Activated CD4-positive, CD25-positive, alpha-beta regulatory T cell treated with anti-CD3 and anti-CD28 coated beads, Interleukin-2, amount 50 U/mL, for 16 hours (primary cell): ENCODE measurements at regions not wholly inside any gene's neighbourhood (a gene's known extent, or its start where the extent isn't known, plus 50 kb on each side); places are given as distances from the start of the nearest gene placed in this dataset.

ENCODE experiments used
- DNase-seq: peaks from one replicate; pipeline ENCODE4 v3.0.0-alpha.2; 2020; ENCODE audit warnings: low read depth, low spot score

DNA sequence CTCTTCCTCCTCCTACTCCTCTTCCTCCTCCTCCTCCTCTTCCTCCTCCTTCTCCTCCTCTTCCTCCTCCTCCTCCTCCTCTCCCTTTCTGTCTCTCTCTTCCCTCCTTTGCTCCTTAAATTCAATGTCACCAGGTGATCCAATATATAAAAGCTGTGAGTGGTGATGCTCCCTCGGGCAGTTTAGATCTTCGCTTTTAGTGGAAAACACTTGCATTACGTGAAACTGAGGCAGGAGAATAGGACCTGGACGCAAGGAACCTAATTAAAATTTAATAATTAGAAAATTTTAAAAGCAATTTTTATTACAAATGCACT, 279.7 kb downstream of the XXYLT1 start:
- DNase-seq, result no peak

GRCh38 chr3:194993896-194994295, 277.1 kb downstream of the XXYLT1 start:
- no peak for DNase-seq

DNA sequence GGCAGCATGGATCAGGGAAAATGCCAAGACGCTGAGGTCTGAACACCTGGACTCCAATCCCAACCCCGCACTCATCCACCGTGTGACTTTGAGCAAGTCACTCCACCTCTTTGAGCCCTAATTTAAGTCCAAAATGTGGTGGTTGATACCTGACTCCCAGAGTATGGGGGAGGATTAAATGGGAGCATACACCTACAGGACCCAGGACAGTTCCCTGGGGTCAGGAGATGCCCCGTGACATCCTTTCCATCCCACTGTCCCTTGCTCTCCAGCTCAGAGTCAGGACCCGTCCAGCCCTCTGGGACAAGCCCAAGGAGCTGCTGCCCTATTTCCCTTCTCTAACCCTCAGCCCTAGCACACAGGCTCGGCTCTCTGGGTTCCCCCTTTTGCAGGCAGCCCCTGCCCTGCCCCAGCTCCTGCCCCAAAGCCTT, 276.4 kb downstream of the XXYLT1 start:
- DNase-seq, result no peak

- DNase-seq, result no peak
These were observed 275.6 kb downstream of the XXYLT1 start for GRCh38 chr3:194995334-194995733.

- no peak for DNase-seq
These were observed 275.0 kb downstream of the XXYLT1 start for GRCh38 chr3:194995922-194996321.

GRCh38 chr3:194996746-194997145, 274.2 kb downstream of the XXYLT1 start:
- no peak for DNase-seq

DNA sequence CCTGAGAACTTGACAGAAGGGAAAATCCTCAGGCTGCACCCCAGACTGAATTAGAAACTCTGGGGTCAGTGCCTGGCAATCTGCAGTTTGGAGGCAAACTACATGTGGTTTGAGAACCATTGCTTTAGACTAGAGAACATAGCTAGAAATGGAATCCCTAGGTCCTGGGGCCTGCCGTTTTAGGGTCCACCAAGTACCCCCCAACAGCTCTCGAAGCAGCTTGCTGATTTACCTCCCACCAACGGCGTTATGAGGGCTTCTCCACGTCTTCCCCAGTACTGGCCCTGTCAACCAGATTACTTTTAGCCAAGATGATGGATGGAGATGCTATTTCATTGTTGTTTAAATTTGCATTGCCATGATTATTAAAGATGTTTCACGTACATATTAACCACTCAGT, 272.5 kb downstream of the XXYLT1 start:
- DNase-seq, result no peak

- no peak for DNase-seq
These were observed 272.0 kb downstream of the XXYLT1 start for GRCh38 chr3:194998948-194999347.

- no peak for DNase-seq
These were observed 271.5 kb downstream of the XXYLT1 start for GRCh38 chr3:194999491-194999890.

DNA sequence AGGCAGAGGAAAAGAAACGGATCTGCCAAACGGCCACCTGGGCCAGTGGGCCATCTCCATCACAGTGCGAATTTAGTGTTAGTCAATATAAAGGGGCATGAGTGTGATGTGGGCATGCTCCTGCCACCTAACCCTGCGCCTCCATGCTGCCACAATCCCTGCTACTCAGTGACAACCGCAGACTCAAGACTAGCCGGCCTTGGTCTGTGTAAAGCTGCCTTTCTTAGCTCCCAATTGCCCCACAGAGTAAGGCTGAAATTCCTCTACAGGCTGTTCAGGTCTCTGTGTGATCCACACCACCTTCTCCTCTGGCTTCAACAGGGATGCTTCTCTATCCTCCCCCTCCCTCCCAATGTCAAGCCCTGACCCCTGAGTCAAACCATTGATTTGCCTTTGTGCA, 269.7 kb downstream of the XXYLT1 start:
- no peak for DNase-seq

GRCh38 chr3:195001961-195002861, 268.7 kb downstream of the XXYLT1 start:
- no peak for DNase-seq

- DNase-seq, result no peak
These were observed 267.7 kb downstream of the XXYLT1 start for GRCh38 chr3:195003006-195003892.

DNA sequence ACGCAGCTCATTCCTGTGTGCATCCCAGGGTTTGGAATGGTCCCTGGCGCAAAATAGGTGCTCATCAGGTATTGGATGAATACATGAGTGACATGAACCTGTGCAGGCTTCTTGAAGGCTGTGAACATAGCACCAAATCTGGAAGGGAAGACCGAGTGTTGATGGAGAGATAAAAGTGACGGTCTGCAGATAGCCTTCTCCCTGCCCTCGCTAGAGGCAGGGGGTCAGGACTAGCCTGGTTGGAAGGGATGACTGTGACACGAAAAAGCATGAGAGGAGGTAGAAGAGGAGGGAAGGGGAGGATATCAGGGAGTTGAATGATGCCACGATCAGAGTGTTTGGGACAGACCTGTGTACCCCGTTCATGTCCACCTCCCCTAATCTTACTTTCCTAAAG, 267.1 kb downstream of the XXYLT1 start:
- DNase-seq, result no peak

GRCh38 chr3:195004512-195005250, 266.3 kb downstream of the XXYLT1 start:
- no peak for DNase-seq

- DNase-seq, result no peak
These were observed 265.7 kb downstream of the XXYLT1 start for GRCh38 chr3:195005251-195005620.

- no peak for DNase-seq
These were observed 265.0 kb downstream of the XXYLT1 start for GRCh38 chr3:195005759-195006510.

GRCh38 chr3:195007151-195007550, 263.8 kb downstream of the XXYLT1 start:
- DNase-seq, result no peak

DNA sequence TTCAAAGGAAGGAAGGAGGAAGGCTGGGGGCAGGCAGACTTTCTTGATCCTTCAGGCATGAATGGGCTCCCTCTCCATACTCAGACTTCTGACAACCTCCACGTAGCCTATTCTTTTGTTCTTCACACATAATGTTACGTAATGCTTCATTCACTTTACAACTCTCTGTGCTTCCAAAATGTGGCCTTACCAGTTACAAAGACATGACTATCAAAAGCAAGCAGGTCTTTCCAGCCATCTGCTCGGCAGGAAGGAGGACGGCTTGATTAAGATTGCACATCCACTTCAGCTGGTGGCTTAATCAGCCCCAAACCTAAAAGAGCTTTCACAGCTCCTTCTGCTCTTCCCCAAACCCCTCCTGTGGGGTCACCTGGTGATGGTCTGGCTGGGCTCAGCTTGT, 263.2 kb downstream of the XXYLT1 start:
- no peak for DNase-seq

DNA sequence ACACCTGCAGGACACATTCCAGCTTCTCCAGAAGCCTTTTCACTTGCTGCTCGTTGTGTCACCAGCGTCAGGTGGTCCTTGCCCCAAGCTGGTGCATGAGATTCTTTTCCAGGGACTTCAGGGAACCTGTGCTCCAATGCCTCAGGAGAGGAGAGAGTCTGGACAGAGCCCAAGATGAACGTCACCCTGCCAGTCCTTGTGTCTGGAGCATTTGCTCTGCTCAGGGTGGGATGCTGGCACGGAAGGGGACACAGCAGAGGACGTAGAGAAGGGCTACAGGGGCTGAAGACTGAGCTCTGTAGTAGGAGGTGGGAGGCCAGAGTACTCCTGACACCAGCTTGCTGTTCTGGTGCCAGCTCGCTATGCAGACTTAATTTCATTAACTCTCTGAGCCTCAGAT, 262.1 kb downstream of the XXYLT1 start:
- no peak for DNase-seq

DNA sequence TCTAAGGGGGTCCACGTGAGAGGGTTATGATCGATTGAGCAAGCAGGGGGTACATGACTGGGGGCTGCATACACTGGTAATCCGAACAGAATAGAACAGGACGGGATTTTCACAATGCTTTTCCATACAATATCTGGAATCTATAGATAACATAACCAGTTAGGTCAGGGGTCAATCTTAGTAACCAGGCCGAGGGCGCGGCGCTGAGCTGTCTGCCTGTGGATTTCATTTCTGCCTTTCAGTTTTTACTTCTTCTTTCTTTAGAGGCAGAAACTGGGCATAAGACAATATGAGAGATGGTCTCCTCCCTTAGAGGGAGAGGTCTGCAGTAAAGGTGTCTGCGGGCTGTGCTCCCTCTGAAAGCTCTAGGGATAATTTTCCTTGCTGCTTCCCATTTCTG, 261.3 kb downstream of the XXYLT1 start:
- no peak for DNase-seq

GRCh38 chr3:195010551-195011100, 260.3 kb downstream of the XXYLT1 start:
- no peak for DNase-seq
